Cardiac muscle cell (in vitro differentiated cells and primary cell): ENCODE measurements at regions not wholly inside any gene's neighbourhood (a gene's known extent, or its start where the extent isn't known, plus 50 kb on each side); places are given as distances from the start of the nearest gene placed in this dataset.

ENCODE experiments used
- DNase-seq, 2 donors: peaks; one replicate each; pipeline versions ENCODE4 v3.0.0 to v3.0.0-alpha.2; 2010 to 2017; ENCODE audit warnings: low read depth in 1 of 2, low spot score in 1 of 2
- H3K27ac ChIP-seq: fragments of 200-600 bp; sonication (generic); 2 replicates; pipeline ENCODE4 v1.5.1; 2016
- H3K27me3 ChIP-seq: fragments of 200-600 bp; sonication (generic); 2 replicates; pipeline ENCODE4 v1.6.0; 2016; ENCODE audit warnings: control low read depth
- H3K36me3 ChIP-seq: fragments of 200-600 bp; sonication (generic); 2 replicates; pipeline ENCODE4 v1.5.1; 2016; ENCODE audit warnings: control low read depth
- H3K4me1 ChIP-seq: fragments of 200-600 bp; sonication (generic); 2 replicates; pipeline ENCODE4 v1.8.1; 2017; ENCODE audit warnings: low read depth, mild to moderate bottlenecking, mixed run types
- H3K4me3 ChIP-seq: fragments of 200-600 bp; sonication (generic); 2 replicates; pipeline ENCODE4 v1.5.1; 2016; ENCODE audit warnings: mild to moderate bottlenecking
- H3K9me3 ChIP-seq: fragments of 200-600 bp; sonication (generic); 2 replicates; pipeline ENCODE4 v1.5.1; 2017; ENCODE audit warnings: low read depth, mild to moderate bottlenecking, control low read depth
- CTCF ChIP-seq: IDR thresholded peaks from 2 replicates; pipeline ENCODE4 v1.5.1; 2012; ENCODE audit warnings: low read depth, mild to moderate bottlenecking, low read length

- no peak overlapping the region for H3K4me3 ChIP-seq
- peak; percentile 20 for TF ChIP-seq CTCF
- peak; percentile 19 to 22 for DNase-seq
- no peaks in the 10 kb centered on the region for H3K9me3 ChIP-seq
- no peaks in the 10 kb centered on the region for H3K36me3 ChIP-seq
- no peak overlapping the region for H3K27ac ChIP-seq
- no peaks in the 10 kb centered on the region for H3K4me1 ChIP-seq
- H3K27me3 ChIP-seq: no peaks in the 10 kb centered on the region
Observed at GRCh38 chr11:135075740-135076139, 663.7 kb upstream of the B3GAT1 start.

GRCh38 chr11:135074397-135074998 is 662.5 kb upstream of the B3GAT1 start:
- H3K4me1 ChIP-seq: no peaks in the 10 kb centered on the region
- H3K36me3 ChIP-seq: no peaks in the 10 kb centered on the region
- H3K9me3 ChIP-seq: no peaks in the 10 kb centered on the region
- peak in 1 of 2 donors; percentile 2 for DNase-seq
- no peak overlapping the region for H3K27ac ChIP-seq
- H3K27me3 ChIP-seq: no peaks in the 10 kb centered on the region
- TF ChIP-seq CTCF: no peak
- H3K4me3 ChIP-seq: no peak overlapping the region

GRCh38 chr11:135073870-135074269 is 661.8 kb upstream of the B3GAT1 start:
- no peaks in the 10 kb centered on the region for H3K27me3 ChIP-seq
- H3K9me3 ChIP-seq: no peaks in the 10 kb centered on the region
- H3K27ac ChIP-seq: no peak overlapping the region
- no peaks in the 10 kb centered on the region for H3K36me3 ChIP-seq
- no peak overlapping the region for H3K4me3 ChIP-seq
- DNase-seq: no peak
- H3K4me1 ChIP-seq: no peaks in the 10 kb centered on the region
- no peak for TF ChIP-seq CTCF

- no peak overlapping the region for H3K4me3 ChIP-seq
- no peak for DNase-seq
- H3K27ac ChIP-seq: no peak overlapping the region
- H3K27me3 ChIP-seq: no peaks in the 10 kb centered on the region
- H3K9me3 ChIP-seq: no peaks in the 10 kb centered on the region
- no peak for TF ChIP-seq CTCF
- H3K4me1 ChIP-seq: no peaks in the 10 kb centered on the region
- no peaks in the 10 kb centered on the region for H3K36me3 ChIP-seq
Observed at GRCh38 chr11:135073381-135073780, 661.3 kb upstream of the B3GAT1 start.

GRCh38 chr11:135069890-135070289 is 657.8 kb upstream of the B3GAT1 start:
- H3K4me1 ChIP-seq: no peaks in the 10 kb centered on the region
- H3K27ac ChIP-seq: no peak overlapping the region
- no peaks in the 10 kb centered on the region for H3K36me3 ChIP-seq
- no peak for DNase-seq
- H3K4me3 ChIP-seq: no peak overlapping the region
- no peaks in the 10 kb centered on the region for H3K9me3 ChIP-seq
- no peaks in the 10 kb centered on the region for H3K27me3 ChIP-seq
- TF ChIP-seq CTCF: no peak
